ENCODE measurements at regions not wholly inside any gene's neighbourhood (a gene's known extent, or its start where the extent isn't known, plus 50 kb on each side); places are given as distances from the start of the nearest gene placed in this dataset.

DNA sequence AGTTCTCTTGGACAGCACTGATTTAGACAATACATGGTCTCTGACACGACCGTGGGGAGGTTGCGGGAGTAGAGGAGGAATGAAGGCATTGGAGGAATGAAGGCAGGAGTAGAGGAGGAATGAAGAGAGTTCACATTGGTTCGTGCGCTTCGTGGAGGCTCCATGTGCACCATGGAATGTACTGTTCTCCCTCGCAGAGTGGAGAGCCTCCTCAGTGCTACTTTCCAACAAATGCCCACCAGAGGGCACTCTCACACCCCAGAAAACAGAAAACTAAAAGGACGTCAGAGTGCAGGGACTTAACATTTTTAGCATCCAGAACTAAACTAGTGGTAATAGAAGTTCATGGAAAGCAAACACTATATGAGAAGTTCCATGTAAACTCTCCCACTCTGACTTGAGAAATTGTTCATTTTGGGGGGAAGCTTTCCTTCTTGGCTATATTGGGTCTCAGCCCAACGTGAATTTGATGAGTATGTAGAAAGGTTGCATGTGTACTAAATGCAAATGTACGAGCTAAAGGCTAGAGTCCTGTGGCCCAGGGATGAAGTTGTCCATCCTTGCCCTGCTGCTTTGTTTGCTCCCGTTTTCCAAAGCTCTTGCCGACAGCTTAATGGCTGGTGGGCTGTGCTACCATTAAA lies 211.6 kb downstream of the LMX1A start:
- Histone ChIP-seq H3K27ac (ENCODE audit: low read depth, low read length) (no peak overlapping the region), H3K4me2 (ENCODE audit: low read length) (no peak overlapping the region), H4K20me1 (ENCODE audit: insufficient read depth) (no peaks in the 10 kb centered on the region), H3K27me3 (ENCODE audit: insufficient read depth, low read length) (peaks cover 5% of the 10 kb centered on the region; the same call in 1 of the 2 replicates), H3K9ac (ENCODE audit: low read length) (no peak overlapping the region), H3K4me1 (ENCODE audit: control insufficient read depth in 1 of 2, insufficient read depth in 2 of 2, low read length in 2 of 2) (no peaks in the 10 kb centered on the region), H3K79me2 (ENCODE audit: insufficient read depth, low read length) (no peaks in the 10 kb centered on the region), H3K36me3 (ENCODE audit: control insufficient read depth in 1 of 2, insufficient read depth in 2 of 2, low read length in 2 of 2) (no peaks in the 10 kb centered on the region), H2AFZ (ENCODE audit: low read depth, low read length, poor library complexity, severe bottlenecking) (no peak overlapping the region), H3K9me2 (ENCODE audit: insufficient read depth) (no peaks in the 10 kb centered on the region), H3K9me3 (ENCODE audit: control insufficient read depth in 1 of 2, insufficient read depth in 1 of 2, low read depth in 1 of 2, low read length in 2 of 2) (no peaks in the 10 kb centered on the region), H3K4me3 (replicated peaks in 1 of 2; ENCODE audit: low read depth in 1 of 2, low read length in 2 of 2) (no peak overlapping the region)
- ChIA-PET CTCF (interaction anchor here (0.7 to 2.1 kb wide), 6 partner anchors 14 to 298 kb away, joined by 3 to 8 read pairs (median 3); no protein-coding TSS in a partner anchor), POLR2A (no interaction called here), RAD21 (ENCODE audit: low non-redundant PET in 1 of 2, low total read pairs in 2 of 2, uncharacterized antibody in 2 of 2, unreplicated experiment in 2 of 2) (no interaction called here)
- ATAC-seq (peak; percentile 95), DNase-seq (ENCODE audit: low read depth, low spot score) (peak; percentile 47)
- TF ChIP-seq RAD21 (IDR thresholded peaks at IDR 0.05; ENCODE audit: low read depth) (peak; percentile 67), SP1 (IDR thresholded peaks at IDR 0.05; ENCODE audit: low read depth) (no peak)
- TF ChIP-seq, protein P1, sequence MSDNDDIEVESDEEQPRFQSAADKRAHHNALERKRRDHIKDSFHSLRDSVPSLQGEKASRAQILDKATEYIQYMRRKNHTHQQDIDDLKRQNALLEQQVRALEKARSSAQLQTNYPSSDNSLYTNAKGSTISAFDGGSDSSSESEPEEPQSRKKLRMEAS (IDR thresholded peaks at IDR 0.05): peak; percentile 87
- TF ChIP-seq, protein P2, sequence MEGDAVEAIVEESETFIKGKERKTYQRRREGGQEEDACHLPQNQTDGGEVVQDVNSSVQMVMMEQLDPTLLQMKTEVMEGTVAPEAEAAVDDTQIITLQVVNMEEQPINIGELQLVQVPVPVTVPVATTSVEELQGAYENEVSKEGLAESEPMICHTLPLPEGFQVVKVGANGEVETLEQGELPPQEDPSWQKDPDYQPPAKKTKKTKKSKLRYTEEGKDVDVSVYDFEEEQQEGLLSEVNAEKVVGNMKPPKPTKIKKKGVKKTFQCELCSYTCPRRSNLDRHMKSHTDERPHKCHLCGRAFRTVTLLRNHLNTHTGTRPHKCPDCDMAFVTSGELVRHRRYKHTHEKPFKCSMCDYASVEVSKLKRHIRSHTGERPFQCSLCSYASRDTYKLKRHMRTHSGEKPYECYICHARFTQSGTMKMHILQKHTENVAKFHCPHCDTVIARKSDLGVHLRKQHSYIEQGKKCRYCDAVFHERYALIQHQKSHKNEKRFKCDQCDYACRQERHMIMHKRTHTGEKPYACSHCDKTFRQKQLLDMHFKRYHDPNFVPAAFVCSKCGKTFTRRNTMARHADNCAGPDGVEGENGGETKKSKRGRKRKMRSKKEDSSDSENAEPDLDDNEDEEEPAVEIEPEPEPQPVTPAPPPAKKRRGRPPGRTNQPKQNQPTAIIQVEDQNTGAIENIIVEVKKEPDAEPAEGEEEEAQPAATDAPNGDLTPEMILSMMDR (IDR thresholded peaks at IDR 0.05 in 2 of 3, conservative IDR thresholded peaks at IDR 0.05 in 1 of 3; ENCODE audit: borderline replicate concordance in 1 of 3, insufficient read depth in 1 of 3, low read depth in 2 of 3, low read length in 2 of 3): peak; percentile 67 to 83 (median 80)
- intact Hi-C loops (cut with micrococcal nuclease): loop anchor here (1.0 to 5.0 kb wide), 3 partner anchors 30 to 448 kb away; no protein-coding TSS in a partner anchor
- no TSS peak for BruUV-seq (replicated peaks)

DNA sequence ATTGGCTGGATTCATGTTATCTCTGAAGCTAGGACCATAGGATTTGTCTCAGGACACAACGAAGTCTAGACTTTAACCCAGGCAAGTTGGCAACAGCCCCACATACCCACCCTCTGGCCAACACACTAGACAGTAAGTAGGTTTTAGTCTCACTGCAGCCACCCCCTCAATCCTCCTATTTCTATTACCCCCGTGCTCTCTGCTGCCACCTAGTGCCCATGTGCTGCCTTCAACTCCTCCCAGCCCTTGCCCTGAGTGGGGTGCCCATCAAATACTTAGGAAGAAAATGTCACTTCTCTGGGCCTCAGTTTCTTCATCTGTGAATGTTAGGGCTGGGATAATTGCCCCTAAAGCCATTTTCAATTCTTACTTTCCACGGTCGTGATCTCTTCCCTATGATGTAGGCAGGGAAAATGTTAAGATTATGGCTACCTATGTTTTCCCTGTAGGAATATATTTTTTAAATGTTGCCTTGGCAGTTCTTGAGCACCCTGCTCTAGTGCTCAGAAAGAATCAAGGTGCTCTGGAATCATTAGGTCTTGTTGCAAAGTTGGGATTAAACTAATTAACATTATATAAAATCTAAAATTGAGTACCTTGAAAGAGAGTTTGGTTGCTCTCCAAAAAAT lies 213.0 kb downstream of the LMX1A start:
- CTCF ChIA-PET: interaction anchor here (2.1 to 2.7 kb wide), 2 partner anchors 14 to 29 kb away, joined by 8 to 13 read pairs; no protein-coding TSS in a partner anchor
- POLR2A ChIA-PET: no interaction called here

More for the DNA sequence above, 213.0 kb downstream of the LMX1A start:
- Histone ChIP-seq H3K36me3 (ENCODE audit: control insufficient read depth in 1 of 2, insufficient read depth in 2 of 2, low read length in 2 of 2) (no peaks in the 10 kb centered on the region), H3K27me3 (ENCODE audit: insufficient read depth, low read length) (peaks cover 5% of the 10 kb centered on the region; the same call in 1 of the 2 replicates), H3K4me1 (ENCODE audit: control insufficient read depth in 1 of 2, insufficient read depth in 2 of 2, low read length in 2 of 2) (no peaks in the 10 kb centered on the region), H3K9ac (ENCODE audit: low read length) (no peak overlapping the region), H2AFZ (ENCODE audit: low read depth, low read length, poor library complexity, severe bottlenecking) (no peak overlapping the region), H3K27ac (ENCODE audit: low read depth, low read length) (no peak overlapping the region), H3K4me2 (ENCODE audit: low read length) (no peak overlapping the region), H3K79me2 (ENCODE audit: insufficient read depth, low read length) (no peaks in the 10 kb centered on the region), H4K20me1 (ENCODE audit: insufficient read depth) (no peaks in the 10 kb centered on the region), H3K9me2 (ENCODE audit: insufficient read depth) (no peaks in the 10 kb centered on the region), H3K4me3 (replicated peaks in 1 of 2; ENCODE audit: low read depth in 1 of 2, low read length in 2 of 2) (no peak overlapping the region), H3K9me3 (ENCODE audit: control insufficient read depth in 1 of 2, insufficient read depth in 1 of 2, low read depth in 1 of 2, low read length in 2 of 2) (no peaks in the 10 kb centered on the region)
- intact Hi-C loops (cut with micrococcal nuclease): loop anchor here (2.0 kb wide), 1 partner anchor 29 kb away; no protein-coding TSS in a partner anchor
- DNase-seq (ENCODE audit: low read depth, low spot score): no peak
- TF ChIP-seq, protein P2 (IDR thresholded peaks at IDR 0.05 in 2 of 3, conservative IDR thresholded peaks at IDR 0.05 in 1 of 3; ENCODE audit: borderline replicate concordance in 1 of 3, insufficient read depth in 1 of 3, low read depth in 2 of 3, low read length in 2 of 3): peak; percentile 52 to 94 (median 91); a peak in 5 of 6 replicates
- TF ChIP-seq SRF (IDR thresholded peaks at IDR 0.05; ENCODE audit: low read depth) (no peak), EGR1 (IDR thresholded peaks at IDR 0.05; ENCODE audit: low read depth) (0 out of 2 replicates have a peak, but pooled peaks have one; percentile 15), RAD21 (IDR thresholded peaks at IDR 0.05; ENCODE audit: low read depth) (peak; percentile 37), ZNF274 (IDR thresholded peaks at IDR 0.05; ENCODE audit: low read depth, low read length) (no peak), YY1 (IDR thresholded peaks at IDR 0.05; ENCODE audit: extremely low read depth, insufficient replicate concordance, low read depth, low read length) (no peak)
- RAD21 ChIA-PET (ENCODE audit: low non-redundant PET in 1 of 2, low total read pairs in 2 of 2, uncharacterized antibody in 2 of 2, unreplicated experiment in 2 of 2): no interaction called here
- no TSS peak for BruUV-seq (replicated peaks)
- ATAC-seq: peak; percentile 73

All from HCT116 (cell line).